HepG2 (cell line): ENCODE measurements at regions not wholly inside any gene's neighbourhood (a gene's known extent, or its start where the extent isn't known, plus 50 kb on each side); places are given as distances from the start of the nearest gene placed in this dataset.

Experiments
- ATAC-seq: fragments of 200-7000 bp; cut with Tn5 transposase; 3 replicates; pipeline ENCODE4 v1.9.1; 2020; ENCODE audit warnings: mild to moderate bottlenecking, moderate library complexity
- BruUV-seq: library from RNA; stranded (reverse); fragments of 400-500 nt; replicated peaks from 2 replicates; lab custom pipeline; 2021; lab: Mats Ljungman, UMichigan
- CTCF ChIA-PET: fragments of 300-600 bp; formaldehyde crosslinking; extraction: SDS; loops from one replicate; lab custom pipeline; 2021; ENCODE audit warnings: low total read pairs, inconsistent platforms, low intra/inter-chr PET ratio; lab: Yijun Ruan, JAX
- POLR2A ChIA-PET: fragments of 350-600 bp; sonication (Branson Sonifier 250); formaldehyde crosslinking; loops from one replicate; lab custom pipeline; 2020; ENCODE audit warnings: antibody characterized with exemption, inconsistent platforms; lab: Yijun Ruan, JAX
- DNase-seq: peaks from one replicate; pipeline ENCODE4 v3.0.0-alpha.2; 2015; ENCODE audit warnings: low spot score
- FAIRE-seq: peaks from 3 replicates; lab custom pipeline; 2011; peaks lifted over from hg19 to GRCh38; lab: Jason Lieb, UNC
- H2AFZ ChIP-seq: one replicate; pipeline ENCODE4 v1.6.1; 2011; ENCODE audit warnings: low read length, inconsistent platforms
- H3K27ac ChIP-seq: fragments of 300-600 bp; 3 replicates; pipeline ENCODE4 v1.8.0; 2011; ENCODE audit warnings: mixed run types, mild to moderate bottlenecking, mixed read lengths, low read length, inconsistent platforms; ENCODE audit not compliant: insufficient read depth; ENCODE audit errors: extremely low read length
- H3K27me3 ChIP-seq, 2 experiments: fragments of 200-600 bp in 1 of 2; 2 replicates in 1 of 2; 3 replicates in 1 of 2; pipeline versions ENCODE4 v1.6.0 to v1.8.0; 2011; ENCODE audit warnings: low read length in 2 of 2, mild to moderate bottlenecking in 2 of 2, moderate library complexity in 2 of 2, inconsistent platforms in 1 of 2; ENCODE audit not compliant: insufficient read depth in 2 of 2, control insufficient read depth in 1 of 2
- H3K36me3 ChIP-seq, 2 experiments: fragments of 200-600 bp in 1 of 2; replicated peaks in 1 of 2; 2 replicates in 1 of 2; 3 replicates in 1 of 2; pipeline versions ENCODE4 v1.5.1 to v1.8.0; 2011; ENCODE audit warnings: low read length in 2 of 2, inconsistent platforms in 1 of 2; ENCODE audit not compliant: insufficient read depth in 2 of 2, control insufficient read depth in 1 of 2
- H3K4me1 ChIP-seq: 2 replicates; pipeline ENCODE4 v1.5.1; 2012; ENCODE audit warnings: low read length, inconsistent platforms; ENCODE audit not compliant: insufficient read depth
- H3K4me2 ChIP-seq: 2 replicates; pipeline ENCODE4 v1.6.0; 2011; ENCODE audit warnings: low read depth, low read length, inconsistent platforms
- H3K4me3 ChIP-seq, 3 experiments: fragments of 200-600 bp in 1 of 3; sonication (generic), shearing (Covaris generic) in 1 of 3; replicated peaks in 1 of 3; 2 replicates each; pipeline ENCODE4 v1.5.1; 2011 to 2016; ENCODE audit warnings: low read length in 3 of 3, inconsistent platforms in 2 of 3, low read depth in 2 of 3, mild to moderate bottlenecking in 2 of 3, control low read depth in 1 of 3, mixed read lengths in 1 of 3; ENCODE audit not compliant: insufficient read depth in 1 of 3
- H3K79me2 ChIP-seq: one replicate; pipeline ENCODE4 v1.6.1; 2011; ENCODE audit warnings: low read length, inconsistent platforms; ENCODE audit not compliant: insufficient read depth
- H3K9ac ChIP-seq: 2 replicates; pipeline ENCODE4 v1.6.0; 2011; ENCODE audit warnings: mild to moderate bottlenecking, low read depth, low read length, inconsistent platforms; ENCODE audit not compliant: insufficient read depth
- H3K9me3 ChIP-seq: 2 replicates; pipeline ENCODE4 v1.5.1; 2012; ENCODE audit warnings: mild to moderate bottlenecking, low read length
- H4K20me1 ChIP-seq: 2 replicates; pipeline ENCODE4 v1.6.0; 2011; ENCODE audit warnings: inconsistent platforms, mild to moderate bottlenecking, low read length, moderate library complexity; ENCODE audit not compliant: insufficient read depth
- CEBPB ChIP-seq: IDR thresholded peaks from 2 replicates; pipeline ENCODE4 v1.6.1; 2011; ENCODE audit warnings: low read depth, low read length, improper control_type of control experiment, borderline replicate concordance
- EHMT2 ChIP-seq: fragments of 200-600 bp; sonication (generic); IDR thresholded peaks from 2 replicates; pipeline ENCODE4 v1.7.0; 2017; ENCODE audit warnings: antibody characterized with exemption, low read depth, low read length, borderline replicate concordance
- ERF ChIP-seq: IDR thresholded peaks from 2 replicates; pipeline ENCODE4 v1.6.1; 2018; ENCODE audit warnings: missing biosample characterization, missing genetic modification reagents
- GFI1 ChIP-seq: sonication (generic); formaldehyde crosslinking; IDR thresholded peaks from 2 replicates; pipeline ENCODE4 v1.5.0; 2020; ENCODE audit warnings: missing genetic modification reagents, mild to moderate bottlenecking, borderline replicate concordance
- HOXA7 ChIP-seq: sonication (generic); formaldehyde crosslinking; IDR thresholded peaks from 2 replicates; pipeline ENCODE4 v1.8.1; 2022; ENCODE audit warnings: mild to moderate bottlenecking, missing genetic modification reagents, moderate library complexity
- JARID2 ChIP-seq: sonication (generic); formaldehyde crosslinking; IDR thresholded peaks from 2 replicates; pipeline ENCODE4 v1.8.1; 2023; ENCODE audit warnings: missing genetic modification reagents, inconsistent platforms; ENCODE audit not compliant: insufficient replicate concordance
- JUNB ChIP-seq: sonication (generic); formaldehyde crosslinking; IDR thresholded peaks from 2 replicates; pipeline ENCODE4 v1.8.0; 2022; ENCODE audit warnings: missing genetic modification reagents, mild to moderate bottlenecking, borderline replicate concordance
- MED1 ChIP-seq: sonication (generic); formaldehyde crosslinking; IDR thresholded peaks from 2 replicates; pipeline ENCODE4 v1.4.0; 2020; ENCODE audit warnings: missing genetic modification reagents
- NFE2L1 ChIP-seq: sonication (generic); formaldehyde crosslinking; IDR thresholded peaks from 2 replicates; pipeline ENCODE4 v1.4.0; 2020; ENCODE audit warnings: missing genetic modification reagents, mild to moderate bottlenecking, borderline replicate concordance
- NFIC ChIP-seq: IDR thresholded peaks from 2 replicates; pipeline ENCODE4 v1.6.1; 2012; ENCODE audit warnings: mild to moderate bottlenecking, low read length, inconsistent platforms
- NONO ChIP-seq, 2 experiments: fragments of 450-650 bp in 1 of 2; sonication (generic) in 1 of 2; formaldehyde crosslinking in 1 of 2; IDR thresholded peaks in 1 of 2; conservative IDR thresholded peaks in 1 of 2; 2 replicates each; pipeline versions ENCODE4 v1.6.1 to v1.8.0; 2017 to 2022; ENCODE audit warnings: mild to moderate bottlenecking in 1 of 2, missing genetic modification reagents in 1 of 2, moderate library complexity in 1 of 2
- RNF2 ChIP-seq: fragments of 450-650 bp; conservative IDR thresholded peaks from 2 replicates; pipeline ENCODE4 v1.6.1; 2016; ENCODE audit warnings: low read depth
- SAP130 ChIP-seq: IDR thresholded peaks from 2 replicates; pipeline ENCODE4 v1.6.1; 2016; ENCODE audit warnings: low read depth
- TGIF2 ChIP-seq: IDR thresholded peaks from 2 replicates; pipeline ENCODE4 v1.6.1; 2016; ENCODE audit warnings: control low read depth, missing compliant biosample characterization
- WGBS: methylation state at CpG from one replicate; pipeline ENCODE4 v1.1.6; 2017; ENCODE audit warnings: low lambda C conversion rate; 5-methylcytosine and 5-hydroxymethylcytosine counted together
- in situ Hi-C: cut with HindIII; loops from 2 replicates; pipeline ENCODE4 v1.10.0; 2017; ENCODE audit warnings: low pct_unique_long_range_greater_than_20kb; ENCODE audit not compliant: extremely low pct_ligation_motif_present
- intact Hi-C: fragments of 100-400 bp; cut with micrococcal nuclease; formaldehyde crosslinking; loops from one replicate; pipeline ENCODE4 v1.10.0; 2022; ENCODE audit not compliant: unreplicated experiment
- TF ChIP-seq, protein P1 (sequence below): sonication (generic); formaldehyde crosslinking; IDR thresholded peaks from 2 replicates; pipeline ENCODE4 v1.4.0; 2020; ENCODE audit warnings: missing genetic modification reagents
- TF ChIP-seq, protein P2 (sequence below): IDR thresholded peaks from 2 replicates; pipeline ENCODE4 v1.6.1; 2016; ENCODE audit warnings: mild to moderate bottlenecking
- TF ChIP-seq, protein P3 (sequence below): IDR thresholded peaks from 2 replicates; pipeline ENCODE4 v1.6.1; 2012; ENCODE audit warnings: low read depth, low read length, improper control_type of control experiment
- TF ChIP-seq, protein P4 (sequence below): sonication (generic); formaldehyde crosslinking; IDR thresholded peaks from 2 replicates; pipeline ENCODE4 v1.8.0; 2022; ENCODE audit warnings: missing genetic modification reagents, low read depth, mild to moderate bottlenecking, borderline replicate concordance
- TF ChIP-seq, protein P5 (sequence below): sonication (generic); formaldehyde crosslinking; IDR thresholded peaks from 2 replicates; pipeline ENCODE4 v1.5.1; 2020; ENCODE audit warnings: mild to moderate bottlenecking, missing genetic modification reagents, borderline replicate concordance

DNA sequence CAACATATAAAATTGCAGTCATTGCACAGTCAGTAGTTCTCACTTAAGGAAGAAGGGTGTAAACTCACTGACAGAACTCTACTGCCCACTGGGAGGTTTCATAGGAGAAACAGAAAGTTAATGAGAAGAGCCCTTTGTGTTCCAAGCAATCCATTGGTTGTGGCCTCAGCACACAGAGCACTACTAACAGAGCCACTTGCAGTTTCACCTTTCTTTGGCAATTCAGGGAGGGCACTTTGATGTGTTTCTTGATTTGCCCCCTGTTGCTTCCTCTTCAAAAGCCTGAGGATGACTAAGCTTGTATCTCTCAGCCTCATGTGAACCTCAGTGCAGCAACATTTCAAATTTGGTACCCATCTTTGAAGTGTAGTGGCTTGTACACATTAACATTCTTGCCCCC is 409.4 kb downstream of the DMRTA1 start (continued):
- TF ChIP-seq, protein P1, sequence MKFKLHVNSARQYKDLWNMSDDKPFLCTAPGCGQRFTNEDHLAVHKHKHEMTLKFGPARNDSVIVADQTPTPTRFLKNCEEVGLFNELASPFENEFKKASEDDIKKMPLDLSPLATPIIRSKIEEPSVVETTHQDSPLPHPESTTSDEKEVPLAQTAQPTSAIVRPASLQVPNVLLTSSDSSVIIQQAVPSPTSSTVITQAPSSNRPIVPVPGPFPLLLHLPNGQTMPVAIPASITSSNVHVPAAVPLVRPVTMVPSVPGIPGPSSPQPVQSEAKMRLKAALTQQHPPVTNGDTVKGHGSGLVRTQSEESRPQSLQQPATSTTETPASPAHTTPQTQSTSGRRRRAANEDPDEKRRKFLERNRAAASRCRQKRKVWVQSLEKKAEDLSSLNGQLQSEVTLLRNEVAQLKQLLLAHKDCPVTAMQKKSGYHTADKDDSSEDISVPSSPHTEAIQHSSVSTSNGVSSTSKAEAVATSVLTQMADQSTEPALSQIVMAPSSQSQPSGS: no peak
- TF ChIP-seq NFIC: no peak
- TF ChIP-seq, all 625 proteins: peak for 0

DNA sequence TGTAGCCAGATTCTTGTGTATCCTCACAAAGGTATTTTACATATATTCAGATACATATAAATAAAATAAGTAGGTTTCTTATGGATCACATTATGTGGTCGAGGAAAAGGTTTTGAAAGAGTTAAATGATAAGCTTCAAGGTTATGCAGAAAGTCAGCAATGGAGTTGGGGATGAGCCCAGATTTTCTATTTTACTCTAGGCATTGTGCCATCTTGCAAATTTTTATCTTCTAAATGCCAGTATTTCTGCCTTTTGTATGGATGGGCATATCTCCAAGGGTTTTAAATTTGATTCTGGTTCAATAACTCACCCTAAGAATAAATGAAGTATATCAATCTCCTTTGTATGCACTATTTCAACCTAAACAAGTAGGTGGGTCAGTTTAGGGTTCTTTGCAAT is 410.7 kb downstream of the DMRTA1 start:
- 0% methylated on average over 1 of the region's 1 CpG for WGBS
- FAIRE-seq (no peak), ATAC-seq (no peak), DNase-seq (no peak)
- Histone ChIP-seq H3K9me3 (peaks cover 79% of the 10 kb centered on the region), H3K4me2 (no peak overlapping the region), H3K4me1 (no peaks in the 10 kb centered on the region), H3K79me2 (no peaks in the 10 kb centered on the region), H3K9ac (no peak overlapping the region), H3K36me3 (no peaks in the 10 kb centered on the region), H4K20me1 (no peaks in the 10 kb centered on the region), H3K27ac (no peak overlapping the region), H2AFZ (no peak overlapping the region), H3K4me3 (no peak overlapping the region), H3K27me3 (no peaks in the 10 kb centered on the region)
- in situ Hi-C loops: no loop called here
- POLR2A ChIA-PET: no interaction called here
- BruUV-seq: no TSS peak
- CTCF ChIA-PET: no interaction called here
- intact Hi-C loops: no loop called here
- TF ChIP-seq JUNB (CRISPR knock-in tag) (no peak), HOXA7 (CRISPR knock-in tag) (no peak), SAP130 (CRISPR knock-in tag) (no peak), NONO (IDR thresholded peaks at IDR 0.05) (no peak), NONO (CRISPR knock-in tag; conservative IDR thresholded peaks at IDR 0.05) (no peak), ERF (no peak), NFE2L1 (CRISPR knock-in tag) (no peak), MED1 (CRISPR knock-in tag) (no peak), TGIF2 (CRISPR knock-in tag) (no peak), CEBPB (no peak), RNF2 (no peak), JARID2 (CRISPR knock-in tag) (no peak), GFI1 (CRISPR knock-in tag) (no peak), EHMT2 (no peak)
- TF ChIP-seq, protein P2, sequence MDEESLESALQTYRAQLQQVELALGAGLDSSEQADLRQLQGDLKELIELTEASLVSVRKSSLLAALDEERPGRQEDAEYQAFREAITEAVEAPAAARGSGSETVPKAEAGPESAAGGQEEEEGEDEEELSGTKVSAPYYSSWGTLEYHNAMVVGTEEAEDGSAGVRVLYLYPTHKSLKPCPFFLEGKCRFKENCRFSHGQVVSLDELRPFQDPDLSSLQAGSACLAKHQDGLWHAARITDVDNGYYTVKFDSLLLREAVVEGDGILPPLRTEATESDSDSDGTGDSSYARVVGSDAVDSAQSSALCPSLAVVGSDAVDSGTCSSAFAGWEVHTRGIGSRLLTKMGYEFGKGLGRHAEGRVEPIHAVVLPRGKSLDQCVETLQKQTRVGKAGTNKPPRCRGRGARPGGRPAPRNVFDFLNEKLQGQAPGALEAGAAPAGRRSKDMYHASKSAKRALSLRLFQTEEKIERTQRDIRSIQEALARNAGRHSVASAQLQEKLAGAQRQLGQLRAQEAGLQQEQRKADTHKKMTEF (CRISPR knock-in tag): no peak
- TF ChIP-seq, protein P3, sequence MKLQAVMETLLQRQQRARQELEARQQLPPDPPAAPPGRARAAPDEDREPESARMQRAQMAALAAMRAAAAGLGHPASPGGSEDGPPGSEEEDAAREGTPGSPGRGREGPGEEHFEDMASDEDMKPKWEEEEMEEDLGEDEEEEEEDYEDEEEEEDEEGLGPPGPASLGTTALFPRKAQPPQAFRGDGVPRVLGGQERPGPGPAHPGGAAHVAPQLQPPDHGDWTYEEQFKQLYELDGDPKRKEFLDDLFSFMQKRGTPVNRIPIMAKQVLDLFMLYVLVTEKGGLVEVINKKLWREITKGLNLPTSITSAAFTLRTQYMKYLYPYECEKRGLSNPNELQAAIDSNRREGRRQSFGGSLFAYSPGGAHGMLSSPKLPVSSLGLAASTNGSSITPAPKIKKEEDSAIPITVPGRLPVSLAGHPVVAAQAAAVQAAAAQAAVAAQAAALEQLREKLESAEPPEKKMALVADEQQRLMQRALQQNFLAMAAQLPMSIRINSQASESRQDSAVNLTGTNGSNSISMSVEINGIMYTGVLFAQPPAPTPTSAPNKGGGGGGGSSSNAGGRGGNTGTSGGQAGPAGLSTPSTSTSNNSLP: no peak
- TF ChIP-seq, protein P4, sequence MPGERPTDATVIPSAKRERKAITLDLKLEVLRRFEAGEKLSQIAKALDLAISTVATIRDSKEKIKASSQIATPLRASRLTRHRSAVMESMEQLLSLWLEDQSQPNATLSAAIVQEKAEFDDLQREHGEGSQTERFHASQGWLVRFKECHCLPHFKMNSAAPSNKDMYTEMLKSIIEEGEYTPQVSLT (CRISPR knock-in tag): no peak
- TF ChIP-seq, protein P5, sequence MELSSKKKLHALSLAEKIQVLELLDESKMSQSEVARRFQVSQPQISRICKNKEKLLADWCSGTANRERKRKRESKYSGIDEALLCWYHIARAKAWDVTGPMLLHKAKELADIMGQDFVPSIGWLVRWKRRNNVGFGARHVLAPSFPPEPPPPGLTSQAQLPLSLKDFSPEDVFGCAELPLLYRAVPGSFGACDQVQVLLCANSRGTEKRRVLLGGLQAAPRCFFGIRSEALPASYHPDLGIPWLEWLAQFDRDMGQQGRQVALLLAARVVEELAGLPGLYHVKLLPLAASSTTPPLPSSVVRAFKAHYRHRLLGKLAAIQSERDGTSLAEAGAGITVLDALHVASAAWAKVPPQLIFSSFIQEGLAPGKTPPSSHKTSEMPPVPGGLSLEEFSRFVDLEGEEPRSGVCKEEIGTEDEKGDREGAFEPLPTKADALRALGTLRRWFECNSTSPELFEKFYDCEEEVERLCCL (CRISPR knock-in tag): no peak
